ENCODE measurements at regions not wholly inside any gene's neighbourhood (a gene's known extent, or its start where the extent isn't known, plus 50 kb on each side); places are given as distances from the start of the nearest gene placed in this dataset.

- Histone ChIP-seq H3K27ac (ENCODE audit: low read depth in 1 of 2, low read length in 1 of 2) (no peak overlapping the region), H3K9me3 (ENCODE audit: control insufficient read depth in 4 of 4, insufficient read depth in 3 of 4, low read length in 3 of 4) (peaks cover 0 to 10% (median 0%) of the 10 kb centered on the region in 4 donors), H3K9ac (ENCODE audit: insufficient read depth in 1 of 2, low read length in 2 of 2) (no peak overlapping the region), H3K4me1 (ENCODE audit: control insufficient read depth in 5 of 5, insufficient read depth in 5 of 5, low read length in 5 of 5) (no peaks in the 10 kb centered on the region), H3K36me3 (ENCODE audit: control insufficient read depth in 4 of 4, insufficient read depth in 4 of 4, low read length in 4 of 4) (no peaks in the 10 kb centered on the region), H3K27me3 (ENCODE audit: control insufficient read depth in 3 of 3, insufficient read depth in 3 of 3, low read length in 2 of 3) (no peaks in the 10 kb centered on the region), H3K4me3 (no peak overlapping the region)
- DNase-seq: no peak
- 87 to 96% methylated on average over 9 of the region's 9 CpGs for WGBS, 2 donors
- ATAC-seq (ENCODE audit: insufficient read depth, low FRiP score): no peak
- no peak for TF ChIP-seq CTCF (IDR thresholded peaks at IDR 0.05; ENCODE audit: control extremely low read depth, extremely low read depth)
These were observed 124.6 kb upstream of the SFSWAP start for GRCh38 chr12:131586269-131586668.

- no peaks in the 10 kb centered on the region for H3K4me1 ChIP-seq (ENCODE audit: control insufficient read depth in 5 of 5, insufficient read depth in 5 of 5, low read length in 5 of 5)
- WGBS, 2 donors: 71 to 76% methylated on average over 3 of the region's 3 CpGs
- H3K9ac ChIP-seq (ENCODE audit: insufficient read depth in 1 of 2, low read length in 2 of 2): no peak overlapping the region
- no peak overlapping the region for H3K4me3 ChIP-seq
- no peak overlapping the region for H3K27ac ChIP-seq (ENCODE audit: low read depth in 1 of 2, low read length in 1 of 2)
- TF ChIP-seq CTCF (IDR thresholded peaks at IDR 0.05; ENCODE audit: control extremely low read depth, extremely low read depth): no peak
- no peak for ATAC-seq (ENCODE audit: insufficient read depth, low FRiP score)
- H3K27me3 ChIP-seq (ENCODE audit: control insufficient read depth in 3 of 3, insufficient read depth in 3 of 3, low read length in 2 of 3): no peaks in the 10 kb centered on the region
- H3K36me3 ChIP-seq (ENCODE audit: control insufficient read depth in 4 of 4, insufficient read depth in 4 of 4, low read length in 4 of 4): no peaks in the 10 kb centered on the region
- peaks cover 0 to 10% (median 0%) of the 10 kb centered on the region in 4 donors for H3K9me3 ChIP-seq (ENCODE audit: control insufficient read depth in 4 of 4, insufficient read depth in 3 of 4, low read length in 3 of 4)
- DNase-seq: no peak
These were observed 124.1 kb upstream of the SFSWAP start for GRCh38 chr12:131586761-131587160.

GRCh38 chr12:131587565-131587964, 123.3 kb upstream of the SFSWAP start:
- 91 to 93% methylated on average over 11 of the region's 11 CpGs for WGBS, 2 donors
- no peak overlapping the region for H3K9ac ChIP-seq (ENCODE audit: insufficient read depth in 1 of 2, low read length in 2 of 2)
- H3K4me1 ChIP-seq (ENCODE audit: control insufficient read depth in 5 of 5, insufficient read depth in 5 of 5, low read length in 5 of 5): no peaks in the 10 kb centered on the region
- no peak overlapping the region for H3K4me3 ChIP-seq
- no peak for TF ChIP-seq CTCF (IDR thresholded peaks at IDR 0.05; ENCODE audit: control extremely low read depth, extremely low read depth)
- peaks cover 0 to 10% (median 0%) of the 10 kb centered on the region in 4 donors for H3K9me3 ChIP-seq (ENCODE audit: control insufficient read depth in 4 of 4, insufficient read depth in 3 of 4, low read length in 3 of 4)
- H3K27me3 ChIP-seq (ENCODE audit: control insufficient read depth in 3 of 3, insufficient read depth in 3 of 3, low read length in 2 of 3): no peaks in the 10 kb centered on the region
- DNase-seq: no peak
- H3K36me3 ChIP-seq (ENCODE audit: control insufficient read depth in 4 of 4, insufficient read depth in 4 of 4, low read length in 4 of 4): no peaks in the 10 kb centered on the region
- no peak for ATAC-seq (ENCODE audit: insufficient read depth, low FRiP score)
- no peak overlapping the region for H3K27ac ChIP-seq (ENCODE audit: low read depth in 1 of 2, low read length in 1 of 2)

GRCh38 chr12:131589221-131589897, 121.5 kb upstream of the SFSWAP start:
- WGBS, 2 donors: 39 to 51% methylated on average over 11 of the region's 11 CpGs
- Histone ChIP-seq H3K36me3 (ENCODE audit: control insufficient read depth in 4 of 4, insufficient read depth in 4 of 4, low read length in 4 of 4) (no peaks in the 10 kb centered on the region), H3K9me3 (ENCODE audit: control insufficient read depth in 4 of 4, insufficient read depth in 3 of 4, low read length in 3 of 4) (peaks cover 0 to 7% (median 0%) of the 10 kb centered on the region in 4 donors), H3K9ac (ENCODE audit: insufficient read depth in 1 of 2, low read length in 2 of 2) (no peak overlapping the region), H3K27ac (ENCODE audit: low read depth in 1 of 2, low read length in 1 of 2) (no peak overlapping the region), H3K27me3 (ENCODE audit: control insufficient read depth in 3 of 3, insufficient read depth in 3 of 3, low read length in 2 of 3) (no peaks in the 10 kb centered on the region), H3K4me1 (ENCODE audit: control insufficient read depth in 5 of 5, insufficient read depth in 5 of 5, low read length in 5 of 5) (no peaks in the 10 kb centered on the region), H3K4me3 (no peak overlapping the region)
- no peak for DNase-seq
- TF ChIP-seq CTCF (IDR thresholded peaks at IDR 0.05; ENCODE audit: control extremely low read depth, extremely low read depth): no peak
- no peak for ATAC-seq (ENCODE audit: insufficient read depth, low FRiP score)
